WTC11 (cell line): ENCODE measurements at regions not wholly inside any gene's neighbourhood (a gene's known extent, or its start where the extent isn't known, plus 50 kb on each side); places are given as distances from the start of the nearest gene placed in this dataset.

ENCODE experiments used
- ATAC-seq: fragments of 200-7000 bp; cut with Tn5 transposase; 2 replicates; pipeline ENCODE4 v1.10.0; 2021; ENCODE audit warnings: mild to moderate bottlenecking, moderate library complexity
- CTCF ChIA-PET: fragments of 300-600 bp; sonication (Branson Sonifier 250); formaldehyde crosslinking; loops from one replicate; lab custom pipeline; 2021; ENCODE audit warnings: antibody characterized with exemption; lab: Charles Lee
- POLR2A ChIA-PET: fragments of 350-600 bp; sonication (Branson Sonifier 250); formaldehyde crosslinking; loops from one replicate; lab custom pipeline; 2021; ENCODE audit warnings: antibody characterized with exemption; lab: Charles Lee
- DNase-seq: peaks from one replicate; pipeline ENCODE4 v3.0.0; 2021; ENCODE audit warnings: low spot score
- H3K27ac Mint-ChIP-seq: 2 replicates; pipeline ENCODE4 v1.8.0; 2021; ENCODE audit warnings: mixed read lengths
- H3K27me3 Mint-ChIP-seq: 2 replicates; pipeline ENCODE4 v1.8.0; 2021; ENCODE audit warnings: low read depth, mild to moderate bottlenecking, moderate library complexity, mixed read lengths
- H3K36me3 Mint-ChIP-seq: 2 replicates; pipeline ENCODE4 v1.8.0; 2021; ENCODE audit warnings: mixed read lengths
- H3K4me1 Mint-ChIP-seq: 2 replicates; pipeline ENCODE4 v1.8.0; 2022; ENCODE audit warnings: mixed read lengths
- H3K4me3 Mint-ChIP-seq: 2 replicates; pipeline ENCODE4 v1.8.0; 2021; ENCODE audit warnings: mild to moderate bottlenecking, moderate library complexity, mixed read lengths
- H3K9me3 Mint-ChIP-seq: 2 replicates; pipeline ENCODE4 v1.8.0; 2021; ENCODE audit warnings: mixed read lengths
- CBFB ChIP-seq: sonication (generic); formaldehyde crosslinking; IDR thresholded peaks from 2 replicates; pipeline ENCODE4 v1.8.1; 2022; ENCODE audit warnings: mild to moderate bottlenecking, low read depth, missing genetic modification reagents
- CREB1 ChIP-seq: sonication (generic); formaldehyde crosslinking; IDR thresholded peaks from 2 replicates; pipeline ENCODE4 v1.8.0; 2023; ENCODE audit warnings: mild to moderate bottlenecking, missing genetic modification reagents
- CREM ChIP-seq: sonication (generic); formaldehyde crosslinking; IDR thresholded peaks from 2 replicates; pipeline ENCODE4 v1.8.1; 2022; ENCODE audit warnings: mild to moderate bottlenecking, missing genetic modification reagents, moderate library complexity
- FOXJ3 ChIP-seq: sonication (generic); formaldehyde crosslinking; IDR thresholded peaks from 2 replicates; pipeline ENCODE4 v1.9.0; 2021; ENCODE audit warnings: missing genetic modification reagents, mild to moderate bottlenecking, borderline replicate concordance
- FOXK1 ChIP-seq: sonication (generic); formaldehyde crosslinking; IDR thresholded peaks from 2 replicates; pipeline ENCODE4 v1.8.0; 2022; ENCODE audit warnings: mild to moderate bottlenecking, moderate library complexity, missing genetic modification reagents
- NFATC4 ChIP-seq: fragments of 250-450 bp; sonication (Bioruptor Pico); IDR thresholded peaks from 2 replicates; pipeline ENCODE4 v1.9.0; 2021; ENCODE audit warnings: mild to moderate bottlenecking
- NR2C2 ChIP-seq: sonication (generic); formaldehyde crosslinking; IDR thresholded peaks from 2 replicates; pipeline ENCODE4 v1.8.0; 2022; ENCODE audit warnings: mild to moderate bottlenecking, missing genetic modification reagents
- NR3C1 ChIP-seq: sonication (generic); formaldehyde crosslinking; conservative IDR thresholded peaks from 2 replicates; pipeline ENCODE4 v1.8.1; 2023; ENCODE audit warnings: low read depth, mild to moderate bottlenecking, missing genetic modification reagents
- RORB ChIP-seq: fragments of 250-450 bp; sonication (Bioruptor Pico); IDR thresholded peaks from 2 replicates; pipeline ENCODE4 v1.9.0; 2021; ENCODE audit warnings: mild to moderate bottlenecking
- ZNF121 ChIP-seq: sonication (generic); formaldehyde crosslinking; IDR thresholded peaks from 2 replicates; pipeline ENCODE4 v1.8.0; 2023; ENCODE audit warnings: missing genetic modification reagents
- ZNF263 ChIP-seq: sonication (generic); formaldehyde crosslinking; IDR thresholded peaks from 2 replicates; pipeline ENCODE4 v1.8.1; 2022; ENCODE audit warnings: low read depth, mild to moderate bottlenecking, moderate library complexity, missing genetic modification reagents
- ZNF416 ChIP-seq: fragments of 250-450 bp; sonication (Bioruptor Pico); IDR thresholded peaks from 2 replicates; pipeline ENCODE4 v1.9.0; 2021; ENCODE audit warnings: mild to moderate bottlenecking, inconsistent platforms
- ZNF532 ChIP-seq: fragments of 250-450 bp; sonication (Bioruptor Pico); IDR thresholded peaks from 2 replicates; pipeline ENCODE4 v1.9.0; 2021; ENCODE audit warnings: mild to moderate bottlenecking, borderline replicate concordance
- TF ChIP-seq, protein P1 (sequence below): sonication (generic); formaldehyde crosslinking; IDR thresholded peaks from 2 replicates; pipeline ENCODE4 v1.8.1; 2022; ENCODE audit warnings: mild to moderate bottlenecking, missing genetic modification reagents, moderate library complexity, borderline replicate concordance
- TF ChIP-seq, protein P2 (sequence below): fragments of 250-450 bp; sonication (Bioruptor Pico); IDR thresholded peaks from 2 replicates; pipeline ENCODE4 v2.1.2; 2022; ENCODE audit warnings: mild to moderate bottlenecking, moderate library complexity
- TF ChIP-seq, protein P3 (sequence below): sonication (generic); formaldehyde crosslinking; conservative IDR thresholded peaks from 2 replicates; pipeline ENCODE4 v1.8.1; 2022; ENCODE audit warnings: mild to moderate bottlenecking, missing genetic modification reagents
- TF ChIP-seq, protein P4 (sequence below): fragments of 200-600 bp; IDR thresholded peaks from 2 replicates; pipeline ENCODE4 v1.8.0; 2022; ENCODE audit warnings: antibody characterized with exemption

DNA sequence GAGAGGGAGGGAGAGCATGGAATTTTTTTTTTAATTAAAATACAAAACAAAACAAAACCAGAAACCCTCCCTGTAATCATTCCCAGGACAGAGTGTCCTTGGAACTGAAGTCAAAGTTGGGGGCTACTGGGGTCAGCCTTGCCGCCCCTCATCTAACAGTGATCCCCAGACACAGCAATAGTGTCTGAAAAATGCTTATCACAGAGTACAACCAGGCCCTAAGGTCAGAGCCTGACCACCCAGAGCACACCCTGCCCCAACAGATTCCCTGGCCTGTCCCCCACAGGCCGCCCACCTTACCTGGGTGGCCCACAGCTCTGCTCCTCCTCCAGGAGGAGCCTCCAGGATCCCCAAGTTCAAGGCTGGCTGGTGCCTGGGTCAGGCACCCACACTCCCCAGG is 101.6 kb upstream of the LINGO1 start:
- Mint-ChIP-seq H3K4me1 (peaks cover 31% of the 10 kb centered on the region), H3K9me3 (no peaks in the 10 kb centered on the region)
- TF ChIP-seq RORB (CRISPR knock-in tag) (no peak), CREB1 (CRISPR knock-in tag) (no peak), NR2C2 (CRISPR knock-in tag) (no peak), CBFB (CRISPR knock-in tag) (no peak), FOXK1 (CRISPR knock-in tag) (no peak), ZNF121 (no peak), CREM (CRISPR knock-in tag) (no peak), NFATC4 (CRISPR knock-in tag) (no peak), FOXJ3 (CRISPR knock-in tag) (no peak), ZNF416 (CRISPR knock-in tag) (no peak), NR3C1 (no peak), ZNF532 (no peak), ZNF263 (no peak)
- TF ChIP-seq, protein P1, sequence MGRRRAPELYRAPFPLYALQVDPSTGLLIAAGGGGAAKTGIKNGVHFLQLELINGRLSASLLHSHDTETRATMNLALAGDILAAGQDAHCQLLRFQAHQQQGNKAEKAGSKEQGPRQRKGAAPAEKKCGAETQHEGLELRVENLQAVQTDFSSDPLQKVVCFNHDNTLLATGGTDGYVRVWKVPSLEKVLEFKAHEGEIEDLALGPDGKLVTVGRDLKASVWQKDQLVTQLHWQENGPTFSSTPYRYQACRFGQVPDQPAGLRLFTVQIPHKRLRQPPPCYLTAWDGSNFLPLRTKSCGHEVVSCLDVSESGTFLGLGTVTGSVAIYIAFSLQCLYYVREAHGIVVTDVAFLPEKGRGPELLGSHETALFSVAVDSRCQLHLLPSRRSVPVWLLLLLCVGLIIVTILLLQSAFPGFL (CRISPR knock-in tag) = no peak
- TF ChIP-seq, protein P2, sequence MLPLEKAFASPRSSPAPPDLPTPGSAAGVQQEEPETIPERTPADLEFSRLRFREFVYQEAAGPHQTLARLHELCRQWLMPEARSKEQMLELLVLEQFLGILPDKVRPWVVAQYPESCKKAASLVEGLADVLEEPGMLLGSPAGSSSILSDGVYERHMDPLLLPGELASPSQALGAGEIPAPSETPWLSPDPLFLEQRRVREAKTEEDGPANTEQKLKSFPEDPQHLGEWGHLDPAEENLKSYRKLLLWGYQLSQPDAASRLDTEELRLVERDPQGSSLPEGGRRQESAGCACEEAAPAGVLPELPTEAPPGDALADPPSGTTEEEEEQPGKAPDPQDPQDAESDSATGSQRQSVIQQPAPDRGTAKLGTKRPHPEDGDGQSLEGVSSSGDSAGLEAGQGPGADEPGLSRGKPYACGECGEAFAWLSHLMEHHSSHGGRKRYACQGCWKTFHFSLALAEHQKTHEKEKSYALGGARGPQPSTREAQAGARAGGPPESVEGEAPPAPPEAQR (CRISPR knock-in tag) = no peak
- TF ChIP-seq, protein P3, sequence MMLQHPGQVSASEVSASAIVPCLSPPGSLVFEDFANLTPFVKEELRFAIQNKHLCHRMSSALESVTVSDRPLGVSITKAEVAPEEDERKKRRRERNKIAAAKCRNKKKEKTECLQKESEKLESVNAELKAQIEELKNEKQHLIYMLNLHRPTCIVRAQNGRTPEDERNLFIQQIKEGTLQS = no peak
- TF ChIP-seq, protein P4, sequence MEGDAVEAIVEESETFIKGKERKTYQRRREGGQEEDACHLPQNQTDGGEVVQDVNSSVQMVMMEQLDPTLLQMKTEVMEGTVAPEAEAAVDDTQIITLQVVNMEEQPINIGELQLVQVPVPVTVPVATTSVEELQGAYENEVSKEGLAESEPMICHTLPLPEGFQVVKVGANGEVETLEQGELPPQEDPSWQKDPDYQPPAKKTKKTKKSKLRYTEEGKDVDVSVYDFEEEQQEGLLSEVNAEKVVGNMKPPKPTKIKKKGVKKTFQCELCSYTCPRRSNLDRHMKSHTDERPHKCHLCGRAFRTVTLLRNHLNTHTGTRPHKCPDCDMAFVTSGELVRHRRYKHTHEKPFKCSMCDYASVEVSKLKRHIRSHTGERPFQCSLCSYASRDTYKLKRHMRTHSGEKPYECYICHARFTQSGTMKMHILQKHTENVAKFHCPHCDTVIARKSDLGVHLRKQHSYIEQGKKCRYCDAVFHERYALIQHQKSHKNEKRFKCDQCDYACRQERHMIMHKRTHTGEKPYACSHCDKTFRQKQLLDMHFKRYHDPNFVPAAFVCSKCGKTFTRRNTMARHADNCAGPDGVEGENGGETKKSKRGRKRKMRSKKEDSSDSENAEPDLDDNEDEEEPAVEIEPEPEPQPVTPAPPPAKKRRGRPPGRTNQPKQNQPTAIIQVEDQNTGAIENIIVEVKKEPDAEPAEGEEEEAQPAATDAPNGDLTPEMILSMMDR = no peak
- TF ChIP-seq, all 79 proteins: peak for 0
- Mint-ChIP-seq H3K36me3 (no peaks in the 10 kb centered on the region), H3K27ac (no peak overlapping the region), H3K4me3 (no peak overlapping the region), H3K27me3 (no peaks in the 10 kb centered on the region; the same call in 1 of the 2 replicates)
- DNase-seq (no peak), ATAC-seq (no peak)
- CTCF ChIA-PET = interaction anchor here (0.8 to 3.1 kb wide), 10 partner anchors 10 to 101 kb away, joined by 3 to 11 read pairs (median 4); no protein-coding TSS in a partner anchor
- POLR2A ChIA-PET = no interaction called here
